ENCODE measurements at regions not wholly inside any gene's neighbourhood (a gene's known extent, or its start where the extent isn't known, plus 50 kb on each side); places are given as distances from the start of the nearest gene placed in this dataset.
"Not testable (repeated sequence)": the region's sequence is repeated elsewhere in the genome, so short reads cannot be mapped to it uniquely, and the experiment has no call there.

DNA sequence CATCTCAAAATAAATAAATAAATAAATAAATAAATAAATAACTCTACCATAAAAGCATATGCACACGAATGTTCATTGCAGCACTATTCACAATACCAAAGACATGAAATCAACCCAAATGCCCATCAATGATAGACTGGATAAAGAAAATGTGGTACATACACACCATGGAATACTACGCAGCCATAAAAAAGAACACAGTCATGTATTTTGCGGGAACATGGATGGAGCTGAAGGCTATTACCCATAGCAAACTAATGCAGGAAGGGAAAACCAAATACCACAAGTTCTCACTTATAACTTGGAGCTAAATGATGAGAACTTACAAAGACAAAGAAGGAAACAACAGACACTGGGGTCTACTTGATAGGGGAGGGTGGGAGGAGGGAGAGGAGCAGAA lies 94.1 kb upstream of the CCDC71L start:
- TF ChIP-seq POLR2A, CTCF (IDR thresholded peaks at IDR 0.05): not testable (repeated sequence)
